GM12878 (cell line): ENCODE measurements at regions not wholly inside any gene's neighbourhood (a gene's known extent, or its start where the extent isn't known, plus 50 kb on each side); places are given as distances from the start of the nearest gene placed in this dataset.

Source experiments
- ATAC-seq: fragments of 200-7000 bp; cut with Tn5 transposase; 3 replicates; pipeline ENCODE4 v1.9.1; 2020; ENCODE audit warnings: mild to moderate bottlenecking, moderate library complexity
- BruUV-seq: library from RNA; stranded (reverse); fragments of 400-500 nt; replicated peaks from 2 replicates; lab custom pipeline; 2021; lab: Mats Ljungman, UMichigan
- CTCF ChIA-PET: fragments of 300-600 bp; sonication (Branson Sonifier 250); formaldehyde crosslinking; extraction: SDS; loops from one replicate; lab custom pipeline; 2021; ENCODE audit warnings: inconsistent platforms; lab: Yijun Ruan, JAX
- POLR2A ChIA-PET: fragments of 350-600 bp; formaldehyde crosslinking; extraction: SDS; loops from one replicate; lab custom pipeline; 2021; ENCODE audit warnings: inconsistent platforms; lab: Charles Lee
- RAD21 ChIA-PET: fragments of 300-600 bp; sonication (Branson Sonifier 250); formaldehyde crosslinking; loops from one replicate; lab custom pipeline; 2023; ENCODE audit warnings: antibody characterized with exemption; ENCODE audit not compliant: unreplicated experiment; lab: Charles Lee
- SMC1A ChIA-PET: fragments of 300-600 bp; sonication (Branson Sonifier 250); formaldehyde crosslinking; loops from one replicate; lab custom pipeline; 2023; ENCODE audit not compliant: unreplicated experiment, uncharacterized antibody; lab: Charles Lee
- DNase-seq: peaks from one replicate; pipeline ENCODE4 v3.0.0-alpha.2; 2011; ENCODE audit warnings: low read depth, low spot score
- FAIRE-seq: peaks from 3 replicates; lab custom pipeline; 2011; peaks lifted over from hg19 to GRCh38; lab: Jason Lieb, UNC
- H2AFZ ChIP-seq: 2 replicates; pipeline ENCODE4 v1.6.0; 2011; ENCODE audit warnings: low read depth, low read length, control low read depth; ENCODE audit not compliant: control insufficient read depth
- H3K27ac ChIP-seq: 2 replicates; pipeline ENCODE4 v1.5.1; 2011; ENCODE audit warnings: control low read depth; ENCODE audit not compliant: control insufficient read depth, insufficient read depth
- H3K27me3 ChIP-seq, 2 experiments: replicated peaks in 1 of 2; 2 replicates each; pipeline versions ENCODE4 v1.6.0 to v1.6.1; 2011; ENCODE audit warnings: low read length in 1 of 2; ENCODE audit not compliant: control insufficient read depth in 2 of 2, insufficient read depth in 2 of 2
- H3K36me3 ChIP-seq, 2 experiments: 2 replicates each; pipeline ENCODE4 v1.5.1; 2011; ENCODE audit warnings: low read length in 1 of 2; ENCODE audit not compliant: control insufficient read depth in 2 of 2, insufficient read depth in 2 of 2
- H3K4me1 ChIP-seq: 2 replicates; pipeline ENCODE4 v1.6.1; 2011; ENCODE audit warnings: mild to moderate bottlenecking, low read length, moderate library complexity, mixed read lengths; ENCODE audit not compliant: control insufficient read depth, insufficient read depth
- H3K4me2 ChIP-seq: 2 replicates; pipeline ENCODE4 v1.6.0; 2011; ENCODE audit warnings: control low read depth; ENCODE audit not compliant: control insufficient read depth, insufficient read depth
- H3K4me3 ChIP-seq: fragments of 200-600 bp; sonication (generic); 2 replicates; pipeline ENCODE4 v1.5.1; 2016
- H3K79me2 ChIP-seq: 2 replicates; pipeline ENCODE4 v1.6.0; 2011; ENCODE audit warnings: low read length; ENCODE audit not compliant: control insufficient read depth, insufficient read depth
- H3K9ac ChIP-seq: 2 replicates; pipeline ENCODE4 v1.8.0; 2011; ENCODE audit warnings: low read length, control low read depth, mixed read lengths; ENCODE audit not compliant: control insufficient read depth, insufficient read depth
- H3K9me3 ChIP-seq: replicated peaks from 3 replicates; pipeline ENCODE4 v1.5.1; 2011; ENCODE audit warnings: mild to moderate bottlenecking, low read length; ENCODE audit not compliant: control insufficient read depth, insufficient read depth
- H4K20me1 ChIP-seq: 2 replicates; pipeline ENCODE4 v1.6.0; 2011; ENCODE audit not compliant: control insufficient read depth, insufficient read depth
- ASH2L ChIP-seq: fragments of 300-600, 200-600 bp; sonication (generic); IDR thresholded peaks from 2 replicates; pipeline ENCODE4 v1.6.1; 2017; ENCODE audit warnings: low read depth, mild to moderate bottlenecking, borderline replicate concordance
- BACH1 ChIP-seq: fragments of 450-650 bp; IDR thresholded peaks from 2 replicates; pipeline ENCODE4 v1.6.1; 2017; ENCODE audit warnings: mild to moderate bottlenecking, borderline replicate concordance
- BCLAF1 ChIP-seq: fragments of 450-650 bp; IDR thresholded peaks from 2 replicates; pipeline ENCODE4 v1.6.1; 2017; ENCODE audit warnings: antibody characterized with exemption, mild to moderate bottlenecking, moderate library complexity
- CBFB ChIP-seq: IDR thresholded peaks from 2 replicates; pipeline ENCODE4 v1.6.1; 2016; ENCODE audit warnings: antibody characterized with exemption, low read depth
- EGR1 ChIP-seq, 2 experiments: IDR thresholded peaks; 1 replicate in 1 of 2; 2 replicates in 1 of 2; pipeline ENCODE4 v1.6.1; 2011 to 2012; ENCODE audit warnings: low read depth in 2 of 2, low read length in 2 of 2, borderline replicate concordance in 1 of 2, mild to moderate bottlenecking in 1 of 2, moderate library complexity in 1 of 2
- KDM1A ChIP-seq: fragments of 200-600 bp; sonication (generic); IDR thresholded peaks from 2 replicates; pipeline ENCODE4 v1.6.1; 2016; ENCODE audit warnings: borderline replicate concordance
- NFYB ChIP-seq: IDR thresholded peaks from 2 replicates; pipeline ENCODE4 v1.6.1; 2011; ENCODE audit warnings: low read depth, mild to moderate bottlenecking, low read length, improper control_type of control experiment, moderate library complexity; ENCODE audit not compliant: insufficient read depth
- NRF1 ChIP-seq: conservative IDR thresholded peaks from 2 replicates; pipeline ENCODE4 v1.6.1; 2011; ENCODE audit warnings: mild to moderate bottlenecking, low read depth, low read length, improper control_type of control experiment
- PAX8 ChIP-seq: fragments of 450-650 bp; IDR thresholded peaks from 2 replicates; pipeline ENCODE4 v1.6.1; 2017; ENCODE audit warnings: mild to moderate bottlenecking, moderate library complexity
- PBX3 ChIP-seq: IDR thresholded peaks from 2 replicates; pipeline ENCODE4 v1.6.1; 2011; ENCODE audit warnings: mild to moderate bottlenecking, low read depth, low read length, moderate library complexity; ENCODE audit not compliant: insufficient replicate concordance
- SUPT20H ChIP-seq: IDR thresholded peaks from 2 replicates; pipeline ENCODE4 v1.6.1; 2011; ENCODE audit warnings: low read depth, mild to moderate bottlenecking, low read length, moderate library complexity, borderline replicate concordance; ENCODE audit not compliant: control insufficient read depth
- ZNF274 ChIP-seq: IDR thresholded peaks from one replicate; pipeline ENCODE4 v1.8.0; 2011; ENCODE audit not compliant: insufficient read length, insufficient read depth
- ZNF622 ChIP-seq: fragments of 450-650 bp; IDR thresholded peaks from 2 replicates; pipeline ENCODE4 v1.6.1; 2017; ENCODE audit warnings: mild to moderate bottlenecking, inconsistent platforms
- ZSCAN29 ChIP-seq: fragments of 450-650 bp; IDR thresholded peaks from 2 replicates; pipeline ENCODE4 v1.6.1; 2017; ENCODE audit warnings: mild to moderate bottlenecking, moderate library complexity
- WGBS: methylation state at CpG from one replicate; pipeline ENCODE4 v1.1.6; 2016; ENCODE audit warnings: low lambda C conversion rate; ENCODE audit not compliant: insufficient replicate concordance, insufficient coverage; ENCODE audit errors: missing lambda C conversion rate; 5-methylcytosine and 5-hydroxymethylcytosine counted together
- in situ Hi-C: fragments of 300-500 bp; cut with MboI; formaldehyde crosslinking; loops from 9 replicates; pipeline ENCODE4 v1.14.3; 2018; ENCODE audit warnings: mixed read lengths
- intact Hi-C: fragments of 100-400 bp; cut with micrococcal nuclease; formaldehyde crosslinking; loops from one replicate; pipeline ENCODE4 v1.14.2; 2022; ENCODE audit not compliant: unreplicated experiment
- TF ChIP-seq, protein P1 (sequence below): fragments of 150-350 bp; IDR thresholded peaks from 2 replicates; pipeline ENCODE4 v1.6.1; 2014; ENCODE audit warnings: mild to moderate bottlenecking, low read depth, low read length
- TF ChIP-seq, protein P2 (sequence below), 3 experiments: IDR thresholded peaks in 2 of 3; conservative IDR thresholded peaks in 1 of 3; 2 replicates each; pipeline ENCODE4 v1.5.1; 2011; ENCODE audit warnings: low read depth in 3 of 3, low read length in 3 of 3, mild to moderate bottlenecking in 3 of 3, control low read depth in 2 of 3, moderate library complexity in 2 of 3, inconsistent platforms in 1 of 3, mixed read lengths in 1 of 3; ENCODE audit not compliant: control insufficient read depth in 2 of 3, insufficient read depth in 1 of 3; ENCODE audit errors: extremely low read depth in 1 of 3

DNA sequence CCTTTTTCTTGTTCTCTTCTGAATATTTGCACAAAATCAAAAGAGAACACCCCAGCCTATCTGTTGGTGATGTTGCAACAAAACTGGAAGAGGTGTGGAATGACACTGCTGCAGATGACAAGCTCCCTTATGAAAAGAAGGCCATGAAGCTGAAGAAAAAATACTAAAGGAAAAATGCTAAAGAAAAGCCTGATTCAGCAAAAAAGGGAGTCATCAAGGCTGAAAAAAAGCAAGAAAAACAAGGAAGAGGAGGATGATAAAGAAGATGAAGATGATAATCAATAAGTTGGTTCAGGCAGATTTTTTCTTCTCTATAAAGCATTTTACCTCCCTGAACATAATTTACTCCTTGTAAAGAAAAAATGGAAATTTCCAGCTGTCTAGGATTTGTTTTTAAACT is 1538.8 kb downstream of the RPA4 start (continued):
- TF ChIP-seq BACH1 (no peak), PAX8 (no peak), CBFB (no peak), ZSCAN29 (no peak)
- TF ChIP-seq, all 136 proteins: peak for 0

GRCh38 chrX:98432413-98432812 is 1548.7 kb downstream of the RPA4 start:
- ATAC-seq, result no peak
- no peak for TF ChIP-seq NRF1
- no peak for TF ChIP-seq ZNF274
- TF ChIP-seq BCLAF1, result no peak
- TF ChIP-seq NFYB, result no peak
- TF ChIP-seq, protein P1, sequence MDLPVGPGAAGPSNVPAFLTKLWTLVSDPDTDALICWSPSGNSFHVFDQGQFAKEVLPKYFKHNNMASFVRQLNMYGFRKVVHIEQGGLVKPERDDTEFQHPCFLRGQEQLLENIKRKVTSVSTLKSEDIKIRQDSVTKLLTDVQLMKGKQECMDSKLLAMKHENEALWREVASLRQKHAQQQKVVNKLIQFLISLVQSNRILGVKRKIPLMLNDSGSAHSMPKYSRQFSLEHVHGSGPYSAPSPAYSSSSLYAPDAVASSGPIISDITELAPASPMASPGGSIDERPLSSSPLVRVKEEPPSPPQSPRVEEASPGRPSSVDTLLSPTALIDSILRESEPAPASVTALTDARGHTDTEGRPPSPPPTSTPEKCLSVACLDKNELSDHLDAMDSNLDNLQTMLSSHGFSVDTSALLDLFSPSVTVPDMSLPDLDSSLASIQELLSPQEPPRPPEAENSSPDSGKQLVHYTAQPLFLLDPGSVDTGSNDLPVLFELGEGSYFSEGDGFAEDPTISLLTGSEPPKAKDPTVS, result no peak
- no peak for TF ChIP-seq EGR1 (IDR thresholded peaks at IDR 0.05; ENCODE audit: borderline replicate concordance in 1 of 2, low read depth in 2 of 2, low read length in 2 of 2)
- no peak for TF ChIP-seq PBX3
- TF ChIP-seq SUPT20H, result no peak
- TF ChIP-seq, protein P2, sequence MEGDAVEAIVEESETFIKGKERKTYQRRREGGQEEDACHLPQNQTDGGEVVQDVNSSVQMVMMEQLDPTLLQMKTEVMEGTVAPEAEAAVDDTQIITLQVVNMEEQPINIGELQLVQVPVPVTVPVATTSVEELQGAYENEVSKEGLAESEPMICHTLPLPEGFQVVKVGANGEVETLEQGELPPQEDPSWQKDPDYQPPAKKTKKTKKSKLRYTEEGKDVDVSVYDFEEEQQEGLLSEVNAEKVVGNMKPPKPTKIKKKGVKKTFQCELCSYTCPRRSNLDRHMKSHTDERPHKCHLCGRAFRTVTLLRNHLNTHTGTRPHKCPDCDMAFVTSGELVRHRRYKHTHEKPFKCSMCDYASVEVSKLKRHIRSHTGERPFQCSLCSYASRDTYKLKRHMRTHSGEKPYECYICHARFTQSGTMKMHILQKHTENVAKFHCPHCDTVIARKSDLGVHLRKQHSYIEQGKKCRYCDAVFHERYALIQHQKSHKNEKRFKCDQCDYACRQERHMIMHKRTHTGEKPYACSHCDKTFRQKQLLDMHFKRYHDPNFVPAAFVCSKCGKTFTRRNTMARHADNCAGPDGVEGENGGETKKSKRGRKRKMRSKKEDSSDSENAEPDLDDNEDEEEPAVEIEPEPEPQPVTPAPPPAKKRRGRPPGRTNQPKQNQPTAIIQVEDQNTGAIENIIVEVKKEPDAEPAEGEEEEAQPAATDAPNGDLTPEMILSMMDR (IDR thresholded peaks at IDR 0.05 in 2 of 3, conservative IDR thresholded peaks at IDR 0.05 in 1 of 3; ENCODE audit: control insufficient read depth in 2 of 3, extremely low read depth in 1 of 3, insufficient read depth in 1 of 3, low read depth in 3 of 3, low read length in 3 of 3), result no peak
- no peak for TF ChIP-seq ASH2L
- no peak for TF ChIP-seq KDM1A
- no peak for TF ChIP-seq ZNF622
- TF ChIP-seq, all 136 proteins: peak for 0
- no peaks in the 10 kb centered on the region for H3K9me3 ChIP-seq
- H3K27me3 ChIP-seq, result no peaks in the 10 kb centered on the region
- H4K20me1 ChIP-seq, result no peaks in the 10 kb centered on the region
- no peak overlapping the region for H3K4me2 ChIP-seq
- H3K79me2 ChIP-seq, result no peaks in the 10 kb centered on the region
- CTCF ChIA-PET, result interaction anchor here (1.6 kb wide), 1 partner anchor 10 kb away, joined by 7 read pairs; no protein-coding TSS in a partner anchor
- H3K4me3 ChIP-seq, result no peak overlapping the region
- BruUV-seq, result no TSS peak
- H3K4me1 ChIP-seq, result no peaks in the 10 kb centered on the region
- intact Hi-C loops, result no loop called here
- POLR2A ChIA-PET, result no interaction called here
- WGBS, result 56% methylated on average over 1 of the region's 1 CpG
- DNase-seq (no peak), FAIRE-seq (no peak)
- in situ Hi-C loops, result no loop called here
- H2AFZ ChIP-seq, result no peak overlapping the region
- RAD21 ChIA-PET, result interaction anchor here (0.6 kb wide), 1 partner anchor 1816 kb away, joined by 3 read pairs; no protein-coding TSS in a partner anchor
- no peak overlapping the region for H3K9ac ChIP-seq
- H3K27ac ChIP-seq, result no peak overlapping the region
- SMC1A ChIA-PET, result no interaction called here
- H3K36me3 ChIP-seq, result no peaks in the 10 kb centered on the region
